Endothelial cell (in vitro differentiated cells): ENCODE measurements at regions not wholly inside any gene's neighbourhood (a gene's known extent, or its start where the extent isn't known, plus 50 kb on each side); places are given as distances from the start of the nearest gene placed in this dataset.
"Not testable (repeated sequence)": the region's sequence is repeated elsewhere in the genome, so short reads cannot be mapped to it uniquely, and the experiment has no call there.

Experiments
- DNase-seq: peaks from one replicate; pipeline ENCODE4 v3.0.0; 2021; ENCODE audit warnings: low spot score
- H3K27ac Mint-ChIP-seq: one replicate; pipeline ENCODE4 v1.8.0; 2021; ENCODE audit warnings: mixed read lengths, inconsistent platforms; ENCODE audit not compliant: unreplicated experiment
- H3K27me3 Mint-ChIP-seq: one replicate; pipeline ENCODE4 v1.8.0; 2021; ENCODE audit warnings: mild to moderate bottlenecking, moderate library complexity, mixed read lengths, inconsistent platforms; ENCODE audit not compliant: unreplicated experiment
- H3K36me3 Mint-ChIP-seq: one replicate; pipeline ENCODE4 v1.8.0; 2021; ENCODE audit warnings: mild to moderate bottlenecking, low read depth, mixed read lengths, inconsistent platforms; ENCODE audit not compliant: unreplicated experiment
- H3K4me1 Mint-ChIP-seq: one replicate; pipeline ENCODE4 v1.8.0; 2021; ENCODE audit warnings: mild to moderate bottlenecking, mixed read lengths, inconsistent platforms; ENCODE audit not compliant: unreplicated experiment
- H3K4me3 Mint-ChIP-seq: one replicate; pipeline ENCODE4 v1.8.0; 2021; ENCODE audit warnings: mild to moderate bottlenecking, mixed read lengths, inconsistent platforms; ENCODE audit not compliant: unreplicated experiment
- H3K9me3 Mint-ChIP-seq: one replicate; pipeline ENCODE4 v1.8.0; 2021; ENCODE audit warnings: mixed read lengths, inconsistent platforms; ENCODE audit not compliant: unreplicated experiment
- CTCF ChIP-seq: fragments of 200-600 bp; sonication (generic); IDR thresholded peaks from one replicate; pipeline ENCODE4 v1.5.0; 2021; ENCODE audit warnings: antibody characterized with exemption; ENCODE audit not compliant: unreplicated experiment

DNA sequence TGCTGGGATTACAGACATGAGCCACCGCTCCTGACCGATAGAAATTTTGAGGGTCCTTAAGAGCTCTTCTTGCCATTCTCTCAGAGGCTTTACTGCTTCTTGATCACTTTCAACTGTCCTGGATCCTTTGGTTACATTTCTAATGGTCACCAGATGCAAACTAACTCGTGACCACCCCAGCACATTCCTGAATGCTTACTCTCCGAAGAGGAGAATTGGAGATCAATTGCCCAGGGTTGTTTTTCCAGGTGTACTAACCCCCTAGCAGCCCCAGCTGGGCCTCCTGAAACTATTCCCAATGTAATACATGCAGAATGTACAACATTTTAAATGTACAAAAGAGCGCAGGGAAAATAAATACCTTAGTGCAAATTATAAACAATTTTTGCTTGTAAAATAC lies 65.1 kb upstream of the TBL1XR1 start:
- Mint-ChIP-seq H3K4me3 (no peak overlapping the region), H3K9me3 (no peaks in the 10 kb centered on the region), H3K27me3 (no peaks in the 10 kb centered on the region), H3K4me1 (no peaks in the 10 kb centered on the region), H3K27ac (no peak overlapping the region), H3K36me3 (no peaks in the 10 kb centered on the region)
- DNase-seq, result no peak
- no peak for TF ChIP-seq CTCF

GRCh38 chr3:177263615-177264368 lies 66.5 kb upstream of the TBL1XR1 start:
- TF ChIP-seq CTCF, result no peak
- H3K36me3 Mint-ChIP-seq, result no peaks in the 10 kb centered on the region
- no peaks in the 10 kb centered on the region for H3K27me3 Mint-ChIP-seq
- H3K27ac Mint-ChIP-seq, result no peak overlapping the region
- H3K9me3 Mint-ChIP-seq, result no peaks in the 10 kb centered on the region
- H3K4me3 Mint-ChIP-seq, result no peak overlapping the region
- H3K4me1 Mint-ChIP-seq, result no peaks in the 10 kb centered on the region
- DNase-seq, result no peak

DNA sequence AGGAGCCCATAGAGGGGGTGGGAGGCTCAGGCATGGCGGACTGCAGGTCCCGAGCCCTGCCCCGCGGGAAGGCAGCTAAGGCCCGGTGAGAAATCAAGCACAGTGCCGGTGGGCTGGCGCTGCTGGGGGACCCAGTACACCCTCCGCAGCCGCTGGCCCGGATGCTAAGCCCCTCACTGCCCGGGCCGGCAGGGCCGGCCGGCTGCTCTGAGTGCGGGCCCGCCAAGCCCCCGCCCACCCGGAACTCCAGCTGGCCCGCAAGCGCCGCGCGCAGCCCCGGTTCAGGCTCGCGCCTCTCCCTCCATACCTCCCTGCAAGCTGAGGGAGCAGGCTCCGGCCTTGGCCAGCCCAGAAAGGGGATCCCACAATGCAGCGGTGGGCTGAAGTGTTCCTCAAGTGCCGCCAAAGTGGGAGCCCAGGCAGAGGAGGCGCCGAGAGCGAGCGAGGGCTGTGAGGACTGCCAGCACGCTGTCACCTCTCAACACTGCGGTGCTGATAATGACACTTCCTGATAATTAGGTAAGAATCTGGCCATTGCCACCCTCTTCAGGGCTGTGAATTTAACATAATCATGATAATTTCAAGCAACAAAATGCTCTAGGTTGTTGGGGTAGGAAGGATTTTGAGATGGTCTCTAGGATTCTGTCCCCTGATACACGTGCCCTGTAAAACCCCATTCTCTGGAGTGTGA lies 74.7 kb upstream of the TBL1XR1 start:
- H3K27me3 Mint-ChIP-seq, H3K4me1 Mint-ChIP-seq, H3K4me3 Mint-ChIP-seq, DNase-seq, H3K36me3 Mint-ChIP-seq, H3K9me3 Mint-ChIP-seq, H3K27ac Mint-ChIP-seq: not testable (repeated sequence)

GRCh38 chr3:177278016-177278415 lies 80.7 kb upstream of the TBL1XR1 start:
- H3K27me3 Mint-ChIP-seq, result peaks cover 3% of the 10 kb centered on the region
- no peak overlapping the region for H3K4me3 Mint-ChIP-seq
- H3K4me1 Mint-ChIP-seq, result peaks cover 24% of the 10 kb centered on the region
- no peak overlapping the region for H3K27ac Mint-ChIP-seq
- H3K36me3 Mint-ChIP-seq, result no peaks in the 10 kb centered on the region
- no peak for TF ChIP-seq CTCF
- H3K9me3 Mint-ChIP-seq, result no peaks in the 10 kb centered on the region
- no peak for DNase-seq

DNA sequence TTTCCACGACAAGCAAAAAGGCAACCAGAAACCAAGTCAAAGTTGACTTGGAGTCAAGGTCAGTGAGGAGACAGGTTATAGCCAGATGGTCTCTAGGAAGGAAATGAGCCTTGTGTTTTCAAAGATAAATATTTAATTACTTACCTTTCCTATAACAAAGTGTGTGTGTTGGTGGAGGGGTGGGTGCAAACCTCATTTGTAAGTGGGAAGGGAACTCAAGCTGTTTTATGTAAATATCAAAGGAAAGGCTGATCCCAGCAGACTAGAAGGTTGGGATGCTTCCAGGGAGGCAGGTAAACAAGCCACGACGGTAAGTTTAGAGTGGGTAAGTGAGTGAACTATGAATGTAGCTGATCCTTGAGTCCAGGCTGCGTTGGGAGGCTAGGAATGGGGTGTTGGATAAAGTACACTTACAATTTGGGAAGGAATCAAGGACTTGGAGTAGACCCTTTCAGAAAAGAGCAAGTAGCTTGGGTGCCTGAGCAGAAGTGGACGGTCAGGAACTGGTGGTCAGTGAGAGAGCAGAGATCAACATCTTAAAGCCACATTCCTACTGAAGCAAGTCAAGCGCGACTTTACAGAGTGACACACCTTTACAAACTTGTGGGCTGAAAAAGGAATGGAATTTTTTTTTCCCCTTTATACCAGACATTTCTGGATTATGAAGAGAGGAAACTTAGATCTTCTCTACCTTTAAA lies 82.0 kb upstream of the TBL1XR1 start:
- Mint-ChIP-seq H3K4me1 (peaks cover 24% of the 10 kb centered on the region), H3K27me3 (peaks cover 3% of the 10 kb centered on the region), H3K9me3 (no peaks in the 10 kb centered on the region)

More for the DNA sequence above, 82.0 kb upstream of the TBL1XR1 start:
- Mint-ChIP-seq H3K27ac (no peak overlapping the region), H3K36me3 (no peaks in the 10 kb centered on the region), H3K4me3 (no peak overlapping the region)
- no peak for DNase-seq
- no peak for TF ChIP-seq CTCF
